HG02852 (cell line): ENCODE measurements at regions not wholly inside any gene's neighbourhood (a gene's known extent, or its start where the extent isn't known, plus 50 kb on each side); places are given as distances from the start of the nearest gene placed in this dataset.

Source experiments
- ATAC-seq: cut with Tn5 transposase; IDR thresholded peaks from one replicate; pipeline ENCODE4 v1.9.1; 2021; ENCODE audit warnings: mild to moderate bottlenecking, moderate library complexity; ENCODE audit not compliant: unreplicated experiment

DNA sequence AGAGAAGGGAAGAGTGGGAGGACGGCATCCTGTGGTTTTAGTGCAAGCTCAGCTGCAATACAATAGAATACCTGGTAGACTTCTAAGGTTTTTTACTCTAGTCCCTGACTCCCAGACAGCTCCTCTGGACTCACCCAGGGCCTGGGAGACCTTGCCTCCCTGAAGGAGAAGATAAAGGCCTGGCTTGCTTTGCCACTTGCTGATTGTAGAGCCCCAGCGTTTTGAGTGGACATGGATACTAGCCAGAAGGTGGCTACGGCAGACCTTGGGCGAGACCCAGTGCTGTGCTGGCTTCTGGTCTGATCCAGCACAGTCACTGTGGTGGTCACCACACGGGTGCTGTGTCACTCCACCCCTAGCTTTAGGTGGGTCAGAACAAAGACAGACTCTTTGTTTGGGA, 72.2 kb upstream of the TTC14 start:
- no peak for ATAC-seq

DNA sequence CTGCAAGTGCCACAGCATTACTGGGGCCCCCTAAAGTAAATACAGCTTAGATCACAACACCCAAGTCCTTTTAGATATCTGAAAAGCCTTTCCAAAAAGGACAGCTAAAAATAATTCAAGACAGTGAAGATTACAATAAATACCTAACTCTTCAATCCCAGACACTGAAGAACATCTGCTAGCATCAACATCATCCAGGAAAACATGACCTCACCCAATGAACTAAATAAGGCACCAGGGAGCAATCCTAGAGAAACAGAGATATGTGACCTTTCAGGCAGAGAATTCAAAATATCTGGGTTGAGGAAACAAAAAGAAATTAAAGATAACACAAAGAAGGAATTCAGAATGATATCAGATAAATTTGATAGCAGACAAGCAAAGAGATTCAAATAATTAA, 71.7 kb upstream of the TTC14 start:
- ATAC-seq: no peak

- ATAC-seq: no peak
These were observed 70.4 kb upstream of the TTC14 start for GRCh38 chr3:180531303-180532278.

DNA sequence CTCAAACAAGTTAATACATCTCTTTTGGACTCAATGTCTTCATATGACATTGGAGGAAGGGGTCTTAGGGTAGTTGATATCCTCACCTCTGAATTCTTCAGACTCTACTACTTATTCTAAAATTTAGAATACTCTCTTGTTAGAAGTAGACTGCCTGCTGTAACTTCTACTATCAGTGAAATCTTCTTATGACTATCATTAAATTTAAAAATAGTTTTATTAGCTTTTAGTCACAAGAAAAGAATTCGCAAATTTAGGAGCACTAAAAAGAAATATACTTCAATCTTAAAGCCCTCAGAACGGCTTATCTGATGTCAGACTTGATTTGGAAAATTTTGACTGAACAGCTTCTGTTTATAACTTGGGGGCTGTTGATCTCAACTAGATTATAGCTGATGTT, 67.1 kb upstream of the TTC14 start:
- no peak for ATAC-seq

- ATAC-seq: no peak
These were observed 63.5 kb upstream of the TTC14 start for GRCh38 chr3:180538493-180538892.

DNA sequence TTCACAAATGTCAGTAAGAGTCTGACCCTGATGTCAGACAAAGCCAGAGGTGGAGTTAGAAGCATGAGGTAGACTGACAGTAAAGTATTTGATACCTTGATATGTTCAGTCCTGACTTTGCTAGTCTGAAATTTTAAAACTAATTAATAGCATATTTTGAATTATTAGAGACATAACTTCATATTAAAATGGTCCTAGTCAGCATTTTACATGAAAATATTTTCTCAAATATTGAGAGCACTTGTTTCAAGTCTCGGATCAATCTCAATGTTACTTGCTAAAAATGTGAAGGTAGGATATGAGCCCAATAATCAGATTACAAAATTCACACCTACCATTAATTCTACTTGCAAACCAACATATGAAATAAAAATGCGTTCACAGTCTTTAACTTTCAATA, 58.1 kb upstream of the TTC14 start:
- no peak for ATAC-seq

DNA sequence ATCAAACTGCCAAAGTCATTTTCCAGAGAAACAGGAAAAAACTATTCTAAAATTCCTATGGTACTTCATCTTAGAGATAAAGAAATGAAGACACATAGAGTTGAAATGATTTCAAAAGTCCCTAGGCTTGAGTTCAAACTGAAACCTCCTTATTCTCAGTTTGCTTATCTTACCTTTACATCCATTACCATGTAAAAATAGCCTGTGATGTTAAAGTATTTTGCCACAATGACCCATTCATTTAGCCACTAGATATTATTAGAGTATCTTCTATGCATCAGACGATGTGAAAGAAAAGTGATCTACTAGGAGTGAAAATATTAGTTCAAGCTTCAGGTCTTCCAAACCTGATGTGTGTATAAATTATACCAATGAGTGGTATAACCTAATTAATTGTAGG, 55.1 kb upstream of the TTC14 start:
- peak; percentile 67 for ATAC-seq

DNA sequence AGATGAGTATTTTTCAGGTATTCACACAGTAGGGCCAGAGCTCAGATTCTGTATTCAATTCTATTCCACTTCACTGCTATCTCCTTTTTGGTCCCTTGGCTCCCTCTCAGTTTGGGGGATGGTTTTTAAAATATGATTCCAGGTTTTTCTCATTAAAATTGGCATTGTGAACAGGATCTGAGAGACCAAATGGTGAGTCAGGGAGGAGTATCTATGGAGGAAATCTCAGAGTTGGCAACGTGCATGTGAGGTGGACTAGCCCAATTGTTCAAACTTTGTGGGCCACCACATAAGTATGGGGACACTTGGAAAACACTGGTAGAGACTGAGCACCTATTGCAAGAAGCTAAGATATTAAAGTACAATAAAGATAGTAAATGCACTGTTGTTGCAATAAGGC, 53.9 kb upstream of the TTC14 start:
- no peak for ATAC-seq
